Osteocyte (in vitro differentiated cells): ENCODE measurements at regions not wholly inside any gene's neighbourhood (a gene's known extent, or its start where the extent isn't known, plus 50 kb on each side); places are given as distances from the start of the nearest gene placed in this dataset.
A peak's percentile ranks its signal among the peaks of the same experiment; 100 is the strongest.

Source experiments
- DNase-seq: peaks from one replicate; pipeline ENCODE4 v3.0.0; 2021; ENCODE audit warnings: mixed read lengths; ENCODE audit not compliant: unreplicated experiment; ENCODE audit errors: extremely low spot score
- H3K27ac Mint-ChIP-seq: one replicate; pipeline ENCODE4 v1.8.0; 2021; ENCODE audit warnings: mild to moderate bottlenecking, mixed read lengths; ENCODE audit not compliant: unreplicated experiment
- H3K27me3 Mint-ChIP-seq: one replicate; pipeline ENCODE4 v1.8.0; 2021; ENCODE audit warnings: mixed read lengths; ENCODE audit not compliant: unreplicated experiment
- H3K36me3 Mint-ChIP-seq: one replicate; pipeline ENCODE4 v1.8.0; 2021; ENCODE audit warnings: mixed read lengths; ENCODE audit not compliant: unreplicated experiment
- H3K4me1 Mint-ChIP-seq: one replicate; pipeline ENCODE4 v1.8.0; 2021; ENCODE audit warnings: mixed read lengths; ENCODE audit not compliant: unreplicated experiment
- H3K4me3 Mint-ChIP-seq: one replicate; pipeline ENCODE4 v1.8.0; 2021; ENCODE audit warnings: mild to moderate bottlenecking, moderate library complexity, mixed read lengths; ENCODE audit not compliant: unreplicated experiment
- H3K9me3 Mint-ChIP-seq: one replicate; pipeline ENCODE4 v1.8.0; 2021; ENCODE audit warnings: mixed read lengths; ENCODE audit not compliant: unreplicated experiment
- TF ChIP-seq, protein P1 (sequence below): fragments of 200-600 bp; sonication (generic); IDR thresholded peaks from 2 replicates; pipeline ENCODE4 v1.5.0; 2021; ENCODE audit warnings: antibody characterized with exemption, mild to moderate bottlenecking, moderate library complexity

DNA sequence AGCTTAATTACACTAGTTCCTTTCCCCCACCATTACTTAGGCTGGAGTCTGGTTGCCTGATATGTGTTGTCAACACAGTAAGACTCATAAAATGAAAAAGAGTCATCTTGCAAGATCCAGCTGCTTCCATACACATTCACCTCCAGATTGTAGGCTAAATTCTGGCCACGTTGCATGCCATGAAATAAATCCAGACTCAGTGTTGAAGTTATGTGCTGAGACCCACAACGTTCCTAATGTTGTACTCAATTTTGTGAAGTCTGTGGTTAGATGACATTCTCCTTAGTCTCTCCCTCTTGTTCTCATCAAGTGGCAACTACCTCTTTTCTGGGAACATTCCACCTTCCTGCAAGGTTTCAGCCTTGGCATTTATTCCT is 212.3 kb downstream of the LMBRD1 start:
- H3K4me1 Mint-ChIP-seq, result peaks cover 47% of the 10 kb centered on the region
- H3K9me3 Mint-ChIP-seq, result no peaks in the 10 kb centered on the region
- H3K27me3 Mint-ChIP-seq, result no peaks in the 10 kb centered on the region
- no peak overlapping the region for H3K4me3 Mint-ChIP-seq
- TF ChIP-seq, protein P1, sequence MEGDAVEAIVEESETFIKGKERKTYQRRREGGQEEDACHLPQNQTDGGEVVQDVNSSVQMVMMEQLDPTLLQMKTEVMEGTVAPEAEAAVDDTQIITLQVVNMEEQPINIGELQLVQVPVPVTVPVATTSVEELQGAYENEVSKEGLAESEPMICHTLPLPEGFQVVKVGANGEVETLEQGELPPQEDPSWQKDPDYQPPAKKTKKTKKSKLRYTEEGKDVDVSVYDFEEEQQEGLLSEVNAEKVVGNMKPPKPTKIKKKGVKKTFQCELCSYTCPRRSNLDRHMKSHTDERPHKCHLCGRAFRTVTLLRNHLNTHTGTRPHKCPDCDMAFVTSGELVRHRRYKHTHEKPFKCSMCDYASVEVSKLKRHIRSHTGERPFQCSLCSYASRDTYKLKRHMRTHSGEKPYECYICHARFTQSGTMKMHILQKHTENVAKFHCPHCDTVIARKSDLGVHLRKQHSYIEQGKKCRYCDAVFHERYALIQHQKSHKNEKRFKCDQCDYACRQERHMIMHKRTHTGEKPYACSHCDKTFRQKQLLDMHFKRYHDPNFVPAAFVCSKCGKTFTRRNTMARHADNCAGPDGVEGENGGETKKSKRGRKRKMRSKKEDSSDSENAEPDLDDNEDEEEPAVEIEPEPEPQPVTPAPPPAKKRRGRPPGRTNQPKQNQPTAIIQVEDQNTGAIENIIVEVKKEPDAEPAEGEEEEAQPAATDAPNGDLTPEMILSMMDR, result no peak
- H3K27ac Mint-ChIP-seq, result peak overlapping the region; percentile 73
- no peak for DNase-seq
- no peaks in the 10 kb centered on the region for H3K36me3 Mint-ChIP-seq

DNA sequence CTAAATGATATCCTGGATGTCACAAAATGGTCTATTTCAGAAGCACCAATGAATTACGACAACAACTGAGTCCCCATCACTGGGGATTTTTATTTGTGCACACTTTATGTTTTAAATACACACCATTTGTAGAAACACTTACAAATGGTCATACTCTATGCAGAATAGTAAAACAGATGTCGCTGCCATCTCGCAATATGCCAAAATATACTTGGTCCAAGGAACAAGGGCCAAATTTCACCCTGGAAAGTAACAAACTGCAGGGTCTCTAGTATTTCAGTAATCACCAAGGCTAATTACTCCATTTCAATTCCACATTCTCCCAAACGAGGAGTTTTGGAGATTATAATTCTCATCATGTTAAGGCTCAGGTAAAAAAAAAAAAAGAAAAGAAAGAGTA is 215.2 kb downstream of the LMBRD1 start:
- H3K9me3 Mint-ChIP-seq, result no peaks in the 10 kb centered on the region
- peaks cover 70% of the 10 kb centered on the region for H3K4me1 Mint-ChIP-seq
- no peak overlapping the region for H3K27ac Mint-ChIP-seq
- no peak for DNase-seq
- TF ChIP-seq, protein P1, result no peak
- no peak overlapping the region for H3K4me3 Mint-ChIP-seq
- no peaks in the 10 kb centered on the region for H3K27me3 Mint-ChIP-seq
- H3K36me3 Mint-ChIP-seq, result no peaks in the 10 kb centered on the region

DNA sequence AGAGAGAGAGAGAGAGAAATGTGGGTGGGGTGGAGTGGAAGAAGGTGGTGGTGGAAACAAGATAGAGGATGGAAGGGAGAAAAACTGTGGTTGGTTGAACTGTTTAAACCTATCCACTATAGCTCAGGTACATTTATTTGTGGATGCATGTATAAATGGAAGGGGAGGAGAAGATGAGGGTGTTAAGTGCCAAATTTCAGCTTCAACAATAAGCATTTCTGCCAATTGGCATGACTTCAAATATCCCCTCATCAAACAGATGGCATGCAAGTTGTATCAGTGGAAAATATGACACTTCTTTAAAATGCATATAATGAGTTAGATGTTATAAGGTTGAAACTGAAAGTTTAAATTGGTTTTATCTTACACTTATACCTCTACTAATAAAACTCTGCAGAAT is 216.1 kb downstream of the LMBRD1 start:
- H3K9me3 Mint-ChIP-seq, result no peaks in the 10 kb centered on the region
- no peaks in the 10 kb centered on the region for H3K27me3 Mint-ChIP-seq
- no peak for DNase-seq
- H3K36me3 Mint-ChIP-seq, result no peaks in the 10 kb centered on the region
- H3K4me1 Mint-ChIP-seq, result peaks cover 64% of the 10 kb centered on the region
- no peak overlapping the region for H3K27ac Mint-ChIP-seq
- TF ChIP-seq, protein P1, result no peak
- H3K4me3 Mint-ChIP-seq, result no peak overlapping the region

DNA sequence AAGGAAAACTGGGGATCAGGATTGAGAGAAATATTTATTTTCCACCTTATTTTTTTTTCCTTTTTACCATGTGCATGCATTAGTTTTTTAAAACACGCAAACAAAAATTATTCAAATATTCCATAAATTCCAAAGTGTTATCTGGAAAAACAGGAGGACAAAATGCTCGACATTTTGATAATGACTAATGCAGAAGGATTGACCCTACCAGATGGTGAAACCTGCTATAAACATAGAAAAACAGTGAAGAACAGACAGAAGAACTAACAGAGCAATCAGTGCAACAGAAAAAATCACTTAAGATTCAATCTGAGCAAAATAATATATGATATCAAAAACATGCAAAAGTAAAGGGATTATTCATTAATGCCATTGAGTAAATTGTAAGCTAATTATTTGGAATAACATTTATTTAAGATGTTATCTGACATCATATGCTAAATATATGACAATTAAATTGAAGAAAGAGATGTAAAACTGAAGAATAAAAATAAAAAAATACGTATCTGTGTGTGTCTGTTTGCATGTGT is 218.4 kb downstream of the LMBRD1 start:
- H3K4me3 Mint-ChIP-seq, result no peak overlapping the region
- no peaks in the 10 kb centered on the region for H3K9me3 Mint-ChIP-seq
- H3K27me3 Mint-ChIP-seq, result no peaks in the 10 kb centered on the region
- H3K4me1 Mint-ChIP-seq, result peaks cover 44% of the 10 kb centered on the region
- TF ChIP-seq, protein P1, result no peak
- DNase-seq, result no peak
- no peaks in the 10 kb centered on the region for H3K36me3 Mint-ChIP-seq
- peak overlapping the region; percentile 49 for H3K27ac Mint-ChIP-seq

DNA sequence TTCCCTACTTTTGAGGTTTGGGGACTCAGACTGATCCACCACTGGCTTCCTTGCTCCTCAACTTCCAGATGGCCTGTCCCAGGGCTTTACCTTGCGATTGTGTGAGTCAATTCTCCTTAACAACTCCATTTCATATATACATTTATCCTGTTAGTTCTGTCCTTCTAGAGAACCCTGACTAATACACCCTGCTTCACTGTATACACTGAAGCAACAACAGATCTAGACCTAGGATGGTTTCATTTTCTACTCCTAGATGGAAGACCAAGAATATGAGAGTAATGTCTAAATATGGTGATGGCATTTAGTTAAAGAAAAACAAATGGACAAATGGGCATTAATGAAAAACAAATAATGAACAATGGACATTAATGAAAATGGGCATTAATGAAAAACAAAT is 225.6 kb downstream of the LMBRD1 start:
- H3K36me3 Mint-ChIP-seq, result peaks cover 2% of the 10 kb centered on the region
- H3K4me3 Mint-ChIP-seq, result no peak overlapping the region
- H3K27me3 Mint-ChIP-seq, result no peaks in the 10 kb centered on the region
- DNase-seq, result no peak
- H3K9me3 Mint-ChIP-seq, result peaks cover 4% of the 10 kb centered on the region
- H3K4me1 Mint-ChIP-seq, result no peaks in the 10 kb centered on the region
- TF ChIP-seq, protein P1, result no peak
- H3K27ac Mint-ChIP-seq, result no peak overlapping the region
